NCI-H1436 (cell line): ENCODE measurements at regions not wholly inside any gene's neighbourhood (a gene's known extent, or its start where the extent isn't known, plus 50 kb on each side); places are given as distances from the start of the nearest gene placed in this dataset.
"Not testable (repeated sequence)": the region's sequence is repeated elsewhere in the genome, so short reads cannot be mapped to it uniquely, and the experiment has no call there.

Source experiments
- DNase-seq: peaks from one replicate; lab custom pipeline; 2025; lab: John Stamatoyannopoulos, UW

GRCh38 chr6:140669321-140669720, 1294.9 kb upstream of the CITED2 start:
- no peak for DNase-seq

- no peak for DNase-seq
These were observed 1289.3 kb upstream of the CITED2 start for GRCh38 chr6:140663772-140664171.

- no peak for DNase-seq
These were observed 1288.6 kb upstream of the CITED2 start for GRCh38 chr6:140663094-140663493.

GRCh38 chr6:140661691-140662090, 1287.2 kb upstream of the CITED2 start:
- no peak for DNase-seq

DNA sequence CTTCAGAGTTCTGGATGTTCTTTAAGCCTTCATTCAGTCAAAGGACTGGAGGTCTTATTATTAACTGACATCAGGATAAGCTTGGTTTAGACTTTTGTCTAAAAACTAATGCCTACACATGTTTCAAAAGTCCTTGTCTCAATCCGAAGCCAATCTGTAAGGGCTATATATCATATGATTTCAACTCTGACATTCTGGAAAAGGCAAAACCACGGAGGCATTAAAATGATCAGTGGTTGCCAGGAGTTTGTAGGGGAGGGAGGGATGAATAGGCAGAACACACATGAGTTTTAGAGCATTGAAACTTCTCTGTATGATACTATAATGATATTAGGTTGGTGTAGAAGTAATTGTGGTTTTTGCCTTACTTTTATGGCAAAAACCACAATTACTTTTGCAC, 1285.8 kb upstream of the CITED2 start:
- DNase-seq: no peak

- no peak for DNase-seq
These were observed 1279.5 kb upstream of the CITED2 start for GRCh38 chr6:140653972-140654371.

GRCh38 chr6:140653506-140653905, 1279.1 kb upstream of the CITED2 start:
- DNase-seq: no peak

GRCh38 chr6:140649502-140649901, 1275.1 kb upstream of the CITED2 start:
- not testable (repeated sequence) for DNase-seq

GRCh38 chr6:140647322-140647721, 1272.9 kb upstream of the CITED2 start:
- not testable (repeated sequence) for DNase-seq

GRCh38 chr6:140644017-140644416, 1269.6 kb upstream of the CITED2 start:
- DNase-seq: no peak

- DNase-seq: no peak
These were observed 1267.0 kb upstream of the CITED2 start for GRCh38 chr6:140641412-140641811.

GRCh38 chr6:140636908-140637402, 1262.5 kb upstream of the CITED2 start:
- peak; percentile 45 for DNase-seq

GRCh38 chr6:140636271-140636907, 1261.9 kb upstream of the CITED2 start:
- DNase-seq: peak; percentile 49

DNA sequence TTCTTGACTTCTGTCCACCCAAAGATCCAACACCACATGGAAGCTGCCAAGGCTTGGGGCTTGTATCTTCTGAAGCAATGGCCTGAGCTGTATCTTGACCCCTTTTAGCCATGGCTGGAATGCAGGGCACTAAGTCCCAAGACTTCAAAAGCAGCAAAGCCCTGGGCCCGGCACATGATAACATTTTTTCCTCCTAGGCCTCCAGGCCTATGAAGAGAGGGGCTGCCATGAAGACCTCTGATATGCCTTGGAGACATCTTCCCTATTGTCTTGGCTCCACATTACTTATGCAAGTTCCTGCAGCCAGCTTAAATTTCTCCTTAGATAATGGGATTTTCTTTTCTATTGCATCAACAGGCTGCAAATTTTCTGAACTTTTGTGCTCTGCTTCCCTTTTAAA, 1252.6 kb upstream of the CITED2 start:
- DNase-seq: no peak

- no peak for DNase-seq
These were observed 1249.0 kb upstream of the CITED2 start for GRCh38 chr6:140623498-140623897.

DNA sequence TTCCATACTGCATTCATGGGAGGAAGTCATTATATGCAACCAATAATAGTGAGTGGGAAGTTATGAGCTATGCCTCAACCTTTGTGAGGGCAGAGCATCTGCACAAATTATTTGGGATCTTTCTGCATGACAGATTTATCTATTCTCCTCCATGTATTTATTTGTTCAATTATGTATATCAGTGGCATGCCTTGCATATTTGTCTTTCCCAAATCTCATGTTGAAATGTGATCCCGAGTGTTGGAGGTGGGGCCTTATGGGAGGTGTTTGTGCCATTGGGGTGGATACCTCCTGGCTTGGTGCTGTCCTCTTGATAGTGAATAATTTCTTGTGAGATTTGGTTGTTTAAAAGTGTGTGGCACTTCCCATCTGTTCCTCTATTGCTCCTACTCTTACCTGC, 1246.0 kb upstream of the CITED2 start:
- DNase-seq: no peak

GRCh38 chr6:140609956-140610355, 1235.5 kb upstream of the CITED2 start:
- no peak for DNase-seq

DNA sequence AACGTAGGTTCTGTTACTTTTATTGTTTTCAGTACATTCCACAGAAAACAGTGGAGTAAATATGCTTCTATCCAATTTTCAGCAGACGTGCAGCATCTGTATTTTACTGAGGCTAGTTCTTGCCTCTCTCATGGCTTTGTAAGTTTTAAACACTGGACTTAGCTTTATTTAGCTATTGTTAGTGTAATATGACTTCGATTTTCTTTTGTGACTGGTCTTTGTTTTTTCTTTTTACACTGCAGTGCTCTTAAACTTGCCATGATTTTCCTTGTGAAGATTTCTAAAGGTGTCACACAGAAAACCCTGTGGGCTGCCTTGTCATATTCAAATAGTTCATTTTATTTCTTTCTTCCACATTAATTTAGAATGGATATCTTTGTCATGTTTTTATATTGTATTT, 1234.9 kb upstream of the CITED2 start:
- no peak for DNase-seq

DNA sequence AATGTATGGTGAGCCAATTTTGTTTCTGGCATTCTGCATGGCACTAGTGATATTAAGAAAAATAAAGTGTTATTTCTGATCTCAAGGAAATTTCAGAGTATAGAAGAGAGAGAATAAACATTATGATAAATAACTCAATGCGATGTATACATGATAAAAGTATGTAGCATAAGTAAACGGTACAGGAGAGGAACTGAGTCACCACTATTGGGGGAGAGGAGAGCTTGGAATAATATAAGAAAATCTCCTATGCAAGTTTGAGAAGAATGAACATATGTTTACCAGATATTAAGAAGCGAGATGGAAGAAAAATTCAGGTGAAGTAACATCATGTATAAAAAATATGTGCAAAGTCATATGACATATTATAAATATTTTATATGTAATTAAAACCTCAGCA, 1230.3 kb upstream of the CITED2 start:
- no peak for DNase-seq

DNA sequence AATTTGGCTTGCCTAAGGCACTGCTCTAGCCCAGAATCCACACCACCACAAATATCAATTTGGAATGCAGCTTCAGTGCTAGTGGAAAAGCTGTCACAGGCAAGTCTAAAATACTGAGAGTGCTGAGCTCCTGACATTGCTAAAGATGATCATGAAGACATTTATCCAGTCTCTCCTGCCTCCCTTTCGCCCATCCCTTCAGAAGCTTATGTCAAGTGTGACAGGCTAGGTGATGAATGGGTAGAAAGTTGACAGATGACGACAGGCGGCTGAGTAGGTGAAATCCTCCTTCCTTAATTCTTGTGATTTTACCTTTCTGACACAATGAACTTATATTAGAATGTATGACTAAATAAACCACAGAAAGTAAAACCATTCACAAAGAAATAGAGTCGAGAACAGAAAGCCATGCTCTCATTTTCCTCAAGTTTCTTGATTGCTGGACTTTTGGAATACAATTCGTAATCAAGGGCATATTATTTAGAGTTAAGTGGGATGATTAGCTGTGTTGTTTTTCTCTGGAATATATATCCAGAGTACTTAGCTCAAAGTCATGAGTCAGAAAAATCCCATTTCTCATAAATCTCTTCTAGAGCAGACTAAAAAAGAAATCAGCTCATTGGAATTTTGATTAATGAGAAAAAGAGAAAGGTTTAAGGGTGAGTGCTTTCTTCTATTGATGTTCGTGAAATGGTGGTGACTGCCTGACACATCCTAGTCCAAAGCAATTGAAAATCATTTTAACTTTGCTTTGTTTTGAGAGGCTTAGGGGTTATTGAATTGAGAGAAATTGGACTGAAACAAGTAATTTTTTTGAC, 1228.2 kb upstream of the CITED2 start:
- DNase-seq: no peak

GRCh38 chr6:140601021-140601808, 1226.8 kb upstream of the CITED2 start:
- no peak for DNase-seq

DNA sequence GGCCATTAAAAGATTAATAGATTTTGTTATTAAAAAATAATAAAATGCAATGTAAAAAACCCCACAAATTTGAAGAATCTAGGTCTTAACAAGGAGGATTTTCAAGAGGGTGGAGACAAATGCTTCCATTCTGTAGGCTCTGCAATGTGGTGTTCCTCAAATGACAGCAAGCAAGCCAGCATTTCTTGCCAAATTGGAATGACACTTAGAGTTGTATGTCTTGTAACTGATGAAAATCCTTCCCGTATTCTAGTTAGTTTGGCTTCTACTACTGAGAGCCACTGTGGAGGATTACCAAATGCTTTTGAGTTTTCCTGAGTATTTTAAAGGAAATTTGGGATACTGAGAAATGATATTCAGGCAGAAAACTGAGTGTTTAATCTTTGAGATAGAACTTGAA, 1225.5 kb upstream of the CITED2 start:
- no peak for DNase-seq

GRCh38 chr6:140597181-140597580, 1222.7 kb upstream of the CITED2 start:
- no peak for DNase-seq
